HEK293 (cell line): ENCODE measurements at regions not wholly inside any gene's neighbourhood (a gene's known extent, or its start where the extent isn't known, plus 50 kb on each side); places are given as distances from the start of the nearest gene placed in this dataset.

Source experiments
- EGR2 ChIP-seq: fragments of 450-650 bp; formaldehyde crosslinking; IDR thresholded peaks from 2 replicates; pipeline ENCODE4 v1.5.1; 2016; ENCODE audit warnings: low read depth, missing biosample characterization, missing genetic modification characterization
- MYNN ChIP-seq: fragments of 450-650 bp; formaldehyde crosslinking; IDR thresholded peaks from 2 replicates; pipeline ENCODE4 v1.5.1; 2016; ENCODE audit warnings: missing biosample characterization, missing genetic modification characterization, borderline replicate concordance
- ZNF114 ChIP-seq: fragments of 450-650 bp; formaldehyde crosslinking; IDR thresholded peaks from 2 replicates; pipeline ENCODE4 v1.5.0; 2017; ENCODE audit warnings: missing biosample characterization, missing genetic modification characterization
- ZNF133 ChIP-seq: fragments of 450-650 bp; formaldehyde crosslinking; IDR thresholded peaks from 2 replicates; pipeline ENCODE4 v1.5.1; 2016; ENCODE audit warnings: missing biosample characterization, missing genetic modification characterization
- ZNF558 ChIP-seq: fragments of 450-650 bp; formaldehyde crosslinking; IDR thresholded peaks from 2 replicates; pipeline ENCODE4 v1.5.1; 2016; ENCODE audit warnings: missing biosample characterization, missing genetic modification characterization
- ZNF561 ChIP-seq: fragments of 450-650 bp; IDR thresholded peaks from 2 replicates; pipeline ENCODE4 v1.5.1; 2018; ENCODE audit warnings: missing biosample characterization, missing genetic modification characterization, borderline replicate concordance
- ZNF707 ChIP-seq: fragments of 450-650 bp; formaldehyde crosslinking; IDR thresholded peaks from 2 replicates; pipeline ENCODE4 v1.5.1; 2016; ENCODE audit warnings: missing biosample characterization, missing genetic modification characterization
- ZNF76 ChIP-seq: fragments of 450-650 bp; formaldehyde crosslinking; IDR thresholded peaks from 2 replicates; pipeline ENCODE4; 2016; ENCODE audit warnings: low read depth, missing biosample characterization, missing genetic modification characterization, borderline replicate concordance
- ZNF792 ChIP-seq: fragments of 450-650 bp; formaldehyde crosslinking; IDR thresholded peaks from 2 replicates; pipeline ENCODE4 v1.5.1; 2016; ENCODE audit warnings: missing biosample characterization, missing genetic modification characterization
- ZSCAN23 ChIP-seq: fragments of 450-650 bp; formaldehyde crosslinking; IDR thresholded peaks from 2 replicates; pipeline ENCODE4 v1.5.1; 2016; ENCODE audit warnings: missing biosample characterization, missing genetic modification characterization
- ZSCAN30 ChIP-seq: fragments of 450-650 bp; IDR thresholded peaks from 2 replicates; pipeline ENCODE4 v1.5.1; 2018; ENCODE audit warnings: missing biosample characterization, mild to moderate bottlenecking, missing genetic modification characterization, moderate library complexity
- TF ChIP-seq, protein P1 (sequence below): fragments of 450-650 bp; formaldehyde crosslinking; IDR thresholded peaks from 2 replicates; pipeline ENCODE4 v1.5.1; 2016; ENCODE audit warnings: missing biosample characterization, missing genetic modification characterization
- TF ChIP-seq, protein P2 (sequence below): fragments of 450-650 bp; formaldehyde crosslinking; IDR thresholded peaks from 2 replicates; pipeline ENCODE4 v1.5.1; 2016; ENCODE audit warnings: missing biosample characterization, missing genetic modification characterization, borderline replicate concordance
- TF ChIP-seq, protein P3 (sequence below): fragments of 450-650 bp; formaldehyde crosslinking; IDR thresholded peaks from 2 replicates; pipeline ENCODE4 v1.5.1; 2016; ENCODE audit warnings: missing biosample characterization, missing genetic modification characterization, low read depth

DNA sequence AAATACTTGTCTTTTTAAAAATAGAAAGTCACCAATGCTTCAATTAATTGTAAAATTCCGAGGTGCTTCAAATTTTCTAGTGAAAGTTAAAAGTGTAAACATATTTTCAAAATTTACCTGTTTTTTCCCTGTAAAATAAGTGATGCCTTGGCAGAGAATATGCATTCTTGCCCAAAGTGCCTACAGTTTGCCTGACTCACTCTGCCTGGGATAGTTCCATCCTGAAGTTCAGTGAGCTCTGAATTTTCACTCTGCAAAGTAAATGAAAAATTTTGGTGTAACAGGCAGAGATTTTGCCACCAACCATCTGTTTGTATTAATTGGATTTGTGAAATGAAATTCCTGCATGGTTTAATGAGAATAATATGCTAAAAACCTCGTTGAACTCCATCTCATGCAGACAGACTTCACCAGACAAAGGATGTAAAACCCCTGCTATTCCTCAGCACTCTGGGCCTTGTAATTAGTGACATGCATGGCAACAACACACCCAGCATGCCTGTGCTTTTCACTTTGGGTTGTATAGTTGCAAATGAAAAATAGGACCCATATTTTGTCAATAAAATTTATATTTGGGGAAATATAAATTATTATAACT lies 117.4 kb upstream of the GNAI1 start:
- TF ChIP-seq, protein P1, sequence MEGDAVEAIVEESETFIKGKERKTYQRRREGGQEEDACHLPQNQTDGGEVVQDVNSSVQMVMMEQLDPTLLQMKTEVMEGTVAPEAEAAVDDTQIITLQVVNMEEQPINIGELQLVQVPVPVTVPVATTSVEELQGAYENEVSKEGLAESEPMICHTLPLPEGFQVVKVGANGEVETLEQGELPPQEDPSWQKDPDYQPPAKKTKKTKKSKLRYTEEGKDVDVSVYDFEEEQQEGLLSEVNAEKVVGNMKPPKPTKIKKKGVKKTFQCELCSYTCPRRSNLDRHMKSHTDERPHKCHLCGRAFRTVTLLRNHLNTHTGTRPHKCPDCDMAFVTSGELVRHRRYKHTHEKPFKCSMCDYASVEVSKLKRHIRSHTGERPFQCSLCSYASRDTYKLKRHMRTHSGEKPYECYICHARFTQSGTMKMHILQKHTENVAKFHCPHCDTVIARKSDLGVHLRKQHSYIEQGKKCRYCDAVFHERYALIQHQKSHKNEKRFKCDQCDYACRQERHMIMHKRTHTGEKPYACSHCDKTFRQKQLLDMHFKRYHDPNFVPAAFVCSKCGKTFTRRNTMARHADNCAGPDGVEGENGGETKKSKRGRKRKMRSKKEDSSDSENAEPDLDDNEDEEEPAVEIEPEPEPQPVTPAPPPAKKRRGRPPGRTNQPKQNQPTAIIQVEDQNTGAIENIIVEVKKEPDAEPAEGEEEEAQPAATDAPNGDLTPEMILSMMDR (tag by site-specific recombination): no peak
- TF ChIP-seq ZNF792 (tag by site-specific recombination) (no peak), ZNF561 (no peak), EGR2 (no peak), MYNN (tag by site-specific recombination) (no peak), ZNF76 (tag by site-specific recombination) (no peak), ZNF558 (no peak), ZNF114 (tag by site-specific recombination) (no peak), ZNF133 (tag by site-specific recombination) (no peak), ZSCAN30 (no peak), ZSCAN23 (tag by site-specific recombination) (no peak), ZNF707 (tag by site-specific recombination) (no peak)
- TF ChIP-seq, protein P2, sequence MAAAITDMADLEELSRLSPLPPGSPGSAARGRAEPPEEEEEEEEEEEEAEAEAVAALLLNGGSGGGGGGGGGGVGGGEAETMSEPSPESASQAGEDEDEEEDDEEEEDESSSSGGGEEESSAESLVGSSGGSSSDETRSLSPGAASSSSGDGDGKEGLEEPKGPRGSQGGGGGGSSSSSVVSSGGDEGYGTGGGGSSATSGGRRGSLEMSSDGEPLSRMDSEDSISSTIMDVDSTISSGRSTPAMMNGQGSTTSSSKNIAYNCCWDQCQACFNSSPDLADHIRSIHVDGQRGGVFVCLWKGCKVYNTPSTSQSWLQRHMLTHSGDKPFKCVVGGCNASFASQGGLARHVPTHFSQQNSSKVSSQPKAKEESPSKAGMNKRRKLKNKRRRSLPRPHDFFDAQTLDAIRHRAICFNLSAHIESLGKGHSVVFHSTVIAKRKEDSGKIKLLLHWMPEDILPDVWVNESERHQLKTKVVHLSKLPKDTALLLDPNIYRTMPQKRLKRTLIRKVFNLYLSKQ (tag by site-specific recombination): no peak
- TF ChIP-seq, protein P3, sequence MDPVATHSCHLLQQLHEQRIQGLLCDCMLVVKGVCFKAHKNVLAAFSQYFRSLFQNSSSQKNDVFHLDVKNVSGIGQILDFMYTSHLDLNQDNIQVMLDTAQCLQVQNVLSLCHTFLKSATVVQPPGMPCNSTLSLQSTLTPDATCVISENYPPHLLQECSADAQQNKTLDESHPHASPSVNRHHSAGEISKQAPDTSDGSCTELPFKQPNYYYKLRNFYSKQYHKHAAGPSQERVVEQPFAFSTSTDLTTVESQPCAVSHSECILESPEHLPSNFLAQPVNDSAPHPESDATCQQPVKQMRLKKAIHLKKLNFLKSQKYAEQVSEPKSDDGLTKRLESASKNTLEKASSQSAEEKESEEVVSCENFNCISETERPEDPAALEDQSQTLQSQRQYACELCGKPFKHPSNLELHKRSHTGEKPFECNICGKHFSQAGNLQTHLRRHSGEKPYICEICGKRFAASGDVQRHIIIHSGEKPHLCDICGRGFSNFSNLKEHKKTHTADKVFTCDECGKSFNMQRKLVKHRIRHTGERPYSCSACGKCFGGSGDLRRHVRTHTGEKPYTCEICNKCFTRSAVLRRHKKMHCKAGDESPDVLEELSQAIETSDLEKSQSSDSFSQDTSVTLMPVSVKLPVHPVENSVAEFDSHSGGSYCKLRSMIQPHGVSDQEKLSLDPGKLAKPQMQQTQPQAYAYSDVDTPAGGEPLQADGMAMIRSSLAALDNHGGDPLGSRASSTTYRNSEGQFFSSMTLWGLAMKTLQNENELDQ (tag by site-specific recombination): no peak
